Ramos (cell line): ENCODE measurements at regions not wholly inside any gene's neighbourhood (a gene's known extent, or its start where the extent isn't known, plus 50 kb on each side); places are given as distances from the start of the nearest gene placed in this dataset.
"Not testable (repeated sequence)": the region's sequence is repeated elsewhere in the genome, so short reads cannot be mapped to it uniquely, and the experiment has no call there.

Experiments
- in situ Hi-C: fragments of 300-500 bp; cut with MboI; formaldehyde crosslinking; loops from one replicate; pipeline ENCODE4 v1.14.3; 2022; ENCODE audit warnings: low sequenced_read_pairs; ENCODE audit not compliant: unreplicated experiment

GRCh38 chr4:64022560-64022959, 386.7 kb downstream of the TECRL start:
- in situ Hi-C loops, result no loop called here

GRCh38 chr4:64016893-64017292, 392.4 kb downstream of the TECRL start:
- in situ Hi-C loops, result no loop called here

DNA sequence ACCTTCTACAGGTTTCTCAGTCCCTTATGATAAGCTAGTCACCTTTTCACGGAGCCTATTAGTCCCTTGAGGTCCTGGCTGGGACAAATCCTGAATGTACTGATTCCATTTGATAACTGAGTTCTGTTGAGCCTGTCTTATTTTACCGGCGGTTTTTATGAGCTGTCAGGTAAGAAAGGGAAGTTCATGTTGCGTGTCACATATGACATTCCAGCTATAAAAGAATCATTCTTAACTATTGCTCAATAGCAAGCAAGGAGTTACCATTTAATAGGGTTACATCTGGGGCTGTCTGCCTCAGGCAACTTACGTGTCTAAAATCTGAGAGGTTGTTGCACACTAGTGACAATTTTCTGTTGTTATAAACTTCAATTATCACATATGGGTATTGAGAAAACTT, 394.6 kb downstream of the TECRL start:
- in situ Hi-C loops, result no loop called here

DNA sequence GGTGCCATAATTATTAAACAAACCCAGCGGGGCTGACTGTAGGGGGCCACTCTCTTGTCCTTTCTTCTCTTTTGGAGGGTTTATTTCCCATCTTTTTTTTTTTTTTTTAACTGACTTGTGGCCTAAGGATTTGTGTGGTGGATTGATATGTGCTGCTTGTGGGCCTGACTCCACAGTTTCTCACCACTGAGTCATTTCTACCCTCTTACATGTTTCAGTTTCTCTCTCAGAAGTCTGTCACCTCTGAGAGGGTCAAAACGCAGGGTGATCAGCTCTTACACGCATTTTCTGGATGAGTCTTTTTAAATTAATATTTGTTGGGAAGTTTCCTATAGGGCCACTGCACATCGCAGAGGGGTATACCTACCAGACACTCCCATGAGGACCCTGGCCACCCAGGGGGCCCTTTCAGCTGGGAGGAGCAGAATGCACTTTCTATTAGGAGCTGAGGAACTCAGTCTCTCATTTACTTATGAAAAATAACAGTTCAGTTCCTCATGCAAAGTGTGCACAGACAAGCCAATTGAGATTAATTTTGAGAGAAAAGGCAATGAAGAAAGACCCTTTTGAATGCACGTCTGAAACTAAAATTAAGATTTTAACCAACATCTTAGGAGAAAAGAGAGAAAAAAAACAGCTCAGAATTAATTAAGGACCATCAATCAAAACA, 407.9 kb downstream of the TECRL start:
- in situ Hi-C loops, result no loop called here

- in situ Hi-C loops, result no loop called here
These were observed 409.0 kb downstream of the TECRL start for GRCh38 chr4:64000241-64000640.

- in situ Hi-C loops, result no loop called here
These were observed 423.0 kb downstream of the TECRL start for GRCh38 chr4:63986253-63986652.

DNA sequence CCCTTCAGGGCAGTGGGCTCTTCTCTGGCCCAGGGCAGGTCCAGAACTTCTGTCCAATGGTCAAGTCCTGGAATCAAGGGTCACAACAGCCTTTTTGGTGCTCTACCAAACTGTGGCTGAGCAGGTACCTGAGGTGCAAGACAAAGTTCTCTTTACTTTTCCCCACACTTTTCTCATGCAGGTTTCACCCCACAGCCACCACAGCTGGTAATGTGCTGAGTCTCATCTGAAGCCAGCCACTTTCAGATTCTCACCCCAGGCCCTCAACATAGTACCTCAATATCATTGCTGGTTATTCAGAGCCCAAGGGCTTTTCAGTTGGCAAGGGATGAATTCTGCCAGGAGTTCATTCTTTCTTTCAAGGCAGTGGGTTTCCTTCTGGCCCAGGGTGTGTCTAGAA, 426.0 kb downstream of the TECRL start:
- in situ Hi-C loops, result no loop called here

DNA sequence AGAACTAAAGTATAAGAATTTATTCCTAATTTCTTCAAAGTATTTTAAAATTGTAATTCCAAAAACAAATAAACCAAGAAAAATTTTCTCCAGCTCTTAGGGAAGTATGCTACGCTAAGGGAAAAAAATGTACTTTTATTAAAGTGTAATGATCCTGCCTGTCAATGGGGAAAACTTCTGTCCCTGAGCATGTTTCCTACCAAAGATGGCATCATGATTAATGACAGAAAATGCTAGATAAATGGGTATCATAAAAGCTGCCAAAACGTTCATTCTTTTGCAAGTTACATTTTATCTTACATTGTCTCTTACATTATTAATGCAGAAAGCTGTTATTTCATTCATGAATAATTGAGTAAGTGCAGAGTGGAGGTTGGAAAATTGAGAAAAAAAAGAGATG, 443.4 kb downstream of the TECRL start:
- in situ Hi-C loops, result no loop called here

DNA sequence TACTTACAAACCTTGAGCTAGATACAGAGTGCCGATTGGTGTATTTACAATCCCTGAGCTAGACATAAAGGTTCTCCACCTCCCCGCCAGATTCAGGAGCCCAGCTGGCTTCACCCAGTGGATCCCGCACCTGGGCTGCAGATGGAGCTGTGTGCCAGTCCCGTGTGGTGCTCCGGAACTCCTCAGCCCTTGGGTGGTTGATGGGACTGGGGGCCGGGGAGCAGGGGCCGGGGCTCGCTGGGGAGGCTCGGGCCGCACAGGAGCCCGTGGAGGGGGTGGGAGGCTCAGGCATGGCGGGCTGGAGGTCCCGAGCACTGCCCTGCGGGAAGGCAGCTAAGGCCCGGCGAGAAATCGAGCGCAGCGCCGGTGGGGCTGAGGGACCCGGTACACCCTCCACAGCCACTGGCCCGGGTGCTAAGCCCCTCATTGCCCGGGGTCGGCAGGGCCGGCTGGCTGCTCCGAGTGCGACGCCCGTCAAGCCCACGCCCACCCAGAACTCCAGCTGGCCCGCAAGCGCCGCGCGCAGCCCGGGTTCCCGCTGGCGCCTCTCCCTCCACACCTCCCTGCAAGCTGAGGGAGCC, 466.5 kb downstream of the TECRL start:
- in situ Hi-C loops, result not testable (repeated sequence)

DNA sequence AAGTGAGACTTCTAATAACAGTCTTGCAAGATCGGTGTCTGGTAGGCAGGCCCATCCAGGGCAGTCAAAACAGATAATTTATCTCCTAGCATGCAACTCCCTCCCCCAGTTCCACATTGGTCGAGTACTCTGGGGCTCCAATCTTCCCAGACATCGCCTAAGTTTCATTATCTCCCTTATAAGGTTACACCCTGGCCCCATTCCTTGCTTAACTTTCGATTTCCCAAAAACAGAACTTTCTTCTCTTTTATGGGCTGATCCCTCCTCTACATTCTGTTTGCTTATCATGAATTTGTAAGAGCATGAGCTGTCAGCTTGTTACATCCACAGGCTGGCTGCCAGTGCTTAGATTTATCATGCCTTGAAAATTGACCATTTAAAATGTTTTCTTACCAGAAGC, 471.3 kb downstream of the TECRL start:
- in situ Hi-C loops, result no loop called here

GRCh38 chr4:63922146-63922545, 487.1 kb downstream of the TECRL start:
- in situ Hi-C loops, result no loop called here

- in situ Hi-C loops, result no loop called here
These were observed 487.7 kb downstream of the TECRL start for GRCh38 chr4:63921561-63921960.

DNA sequence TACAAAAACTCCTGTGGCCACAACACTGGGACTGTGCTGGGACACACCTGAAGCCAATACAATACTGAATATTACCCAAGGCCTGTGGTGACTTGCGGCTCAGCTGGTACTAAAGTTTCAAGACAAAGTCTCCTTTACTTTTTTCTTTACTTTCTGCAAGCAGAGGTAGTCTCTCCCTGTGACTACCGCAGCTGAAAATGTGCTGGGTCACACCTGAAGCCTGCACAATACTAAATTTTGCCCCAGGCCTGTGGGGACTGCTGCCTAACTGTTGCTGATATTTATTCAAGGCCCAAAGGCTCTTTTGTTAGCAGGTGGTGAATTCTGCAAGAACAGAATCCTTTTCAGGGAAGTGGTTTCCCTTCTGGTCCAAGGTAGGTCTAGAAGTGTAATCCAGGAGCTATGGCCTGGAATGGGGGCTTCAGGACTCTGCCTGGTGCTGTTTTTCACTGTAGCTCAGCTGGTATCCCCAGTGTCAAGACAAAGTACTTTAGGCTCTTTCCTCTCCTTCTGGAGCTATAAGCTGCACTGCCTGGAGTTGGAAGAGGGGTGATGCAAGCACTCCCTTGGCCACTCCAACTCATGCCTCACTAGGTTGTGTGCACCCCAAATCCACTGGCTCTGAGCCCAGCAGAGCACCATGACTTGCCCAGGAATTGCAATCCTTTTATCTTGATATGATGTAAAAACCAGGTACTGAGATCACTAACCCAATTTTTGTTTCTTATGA, 489.4 kb downstream of the TECRL start:
- in situ Hi-C loops, result no loop called here

- in situ Hi-C loops, result no loop called here
These were observed 502.5 kb downstream of the TECRL start for GRCh38 chr4:63906660-63907183.

- in situ Hi-C loops, result no loop called here
These were observed 505.0 kb downstream of the TECRL start for GRCh38 chr4:63904201-63904600.

GRCh38 chr4:63901304-63901703, 507.9 kb downstream of the TECRL start:
- in situ Hi-C loops, result no loop called here

- in situ Hi-C loops, result no loop called here
These were observed 510.3 kb downstream of the TECRL start for GRCh38 chr4:63898961-63899360.

GRCh38 chr4:63894161-63894560, 515.1 kb downstream of the TECRL start:
- in situ Hi-C loops, result no loop called here

GRCh38 chr4:63869370-63869769, 539.9 kb downstream of the TECRL start:
- in situ Hi-C loops, result no loop called here

DNA sequence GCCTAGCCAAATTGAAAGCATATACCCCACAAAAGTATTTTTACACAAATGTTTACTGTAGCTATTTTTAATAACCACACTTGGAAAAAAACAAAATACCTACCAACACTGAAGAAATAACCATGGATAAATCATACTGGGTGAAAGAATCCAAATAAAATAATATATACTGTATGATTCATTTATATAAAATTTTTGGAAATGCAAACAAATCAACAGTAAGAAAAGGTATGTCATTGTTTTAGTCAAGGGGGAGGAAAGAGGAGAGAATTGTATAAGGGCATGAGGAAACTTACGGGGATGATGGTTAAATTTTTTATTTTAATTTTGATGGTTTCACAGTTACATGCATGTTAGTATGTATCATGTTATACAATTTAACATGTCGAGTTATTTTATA, 557.8 kb downstream of the TECRL start:
- in situ Hi-C loops, result no loop called here

GRCh38 chr4:63841266-63841665, 568.0 kb downstream of the TECRL start:
- in situ Hi-C loops, result no loop called here
